ENCODE measurements at regions not wholly inside any gene's neighbourhood (a gene's known extent, or its start where the extent isn't known, plus 50 kb on each side); places are given as distances from the start of the nearest gene placed in this dataset.

DNA sequence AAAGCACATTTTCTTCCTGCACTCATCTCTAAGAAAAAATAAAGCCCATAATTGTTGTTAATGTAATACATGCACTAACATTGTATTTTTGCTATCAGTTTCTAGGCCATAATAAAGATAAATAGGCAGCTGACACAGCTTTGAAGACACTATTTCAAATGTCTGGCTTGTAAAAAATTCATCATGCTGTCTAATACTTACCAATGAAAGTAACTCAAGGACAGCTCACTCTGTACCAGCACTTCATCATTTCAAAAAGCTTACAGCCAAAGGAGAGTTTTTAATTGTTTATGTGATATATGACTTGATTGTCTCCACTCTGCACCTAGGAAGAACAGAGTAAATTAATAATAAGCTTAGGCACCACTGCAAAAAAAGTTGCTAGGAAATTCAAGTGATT, 1423.3 kb upstream of the PCDH20 start:
- TF ChIP-seq ZNF274 (IDR thresholded peaks at IDR 0.05; ENCODE audit: low read depth, low read length) (no peak), SUZ12 (IDR thresholded peaks at IDR 0.05; ENCODE audit: extremely low read depth, insufficient read depth, insufficient read length) (no peak)
